ENCODE measurements at regions not wholly inside any gene's neighbourhood (a gene's known extent, or its start where the extent isn't known, plus 50 kb on each side); places are given as distances from the start of the nearest gene placed in this dataset.

- no peaks in the 10 kb centered on the region for H3K27me3 ChIP-seq (ENCODE audit: insufficient read depth, low read depth, severe bottlenecking)
- no peak for TF ChIP-seq CTCF (IDR thresholded peaks at IDR 0.05; ENCODE audit: low read depth, low read length)
- no peak overlapping the region for H3K27ac ChIP-seq
- no peaks in the 10 kb centered on the region for H3K36me3 ChIP-seq
- no peak overlapping the region for H3K4me3 ChIP-seq (ENCODE audit: low read depth, low read length)
- no peak for DNase-seq
- H3K9me3 ChIP-seq (ENCODE audit: severe bottlenecking): no peaks in the 10 kb centered on the region
These were observed 331.6 kb downstream of the PYDC2 start for GRCh38 chr3:191792580-191792979.

GRCh38 chr3:191795196-191795595 is 334.2 kb downstream of the PYDC2 start:
- Histone ChIP-seq H3K9me3 (ENCODE audit: severe bottlenecking) (no peaks in the 10 kb centered on the region), H3K27me3 (ENCODE audit: insufficient read depth, low read depth, severe bottlenecking) (no peaks in the 10 kb centered on the region), H3K4me3 (ENCODE audit: low read depth, low read length) (no peak overlapping the region), H3K27ac (no peak overlapping the region), H3K36me3 (no peaks in the 10 kb centered on the region)
- DNase-seq: no peak
- TF ChIP-seq CTCF (IDR thresholded peaks at IDR 0.05; ENCODE audit: low read depth, low read length): no peak

DNA sequence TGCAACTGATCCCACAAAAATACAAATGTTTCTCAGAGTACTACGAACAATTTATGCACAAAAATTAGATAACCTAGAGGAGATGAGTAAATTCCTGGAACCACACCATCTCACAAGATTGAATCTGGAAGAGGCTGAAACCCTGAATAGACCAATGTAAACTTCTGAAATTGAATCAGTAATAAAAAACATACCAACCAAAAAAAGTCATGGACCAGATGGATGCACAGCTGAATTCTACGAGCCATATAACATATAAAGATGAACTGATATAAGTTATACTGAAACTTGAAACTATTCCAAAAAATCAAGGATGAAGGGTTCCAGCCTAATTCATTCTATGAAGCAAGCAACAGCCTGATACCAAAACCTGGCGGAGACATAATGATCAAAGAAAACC is 336.3 kb downstream of the PYDC2 start:
- H3K36me3 ChIP-seq: no peaks in the 10 kb centered on the region
- no peak for TF ChIP-seq CTCF (IDR thresholded peaks at IDR 0.05; ENCODE audit: low read depth, low read length)
- H3K4me3 ChIP-seq (ENCODE audit: low read depth, low read length): no peak overlapping the region
- no peaks in the 10 kb centered on the region for H3K27me3 ChIP-seq (ENCODE audit: insufficient read depth, low read depth, severe bottlenecking)
- no peak for DNase-seq
- no peak overlapping the region for H3K27ac ChIP-seq
- no peaks in the 10 kb centered on the region for H3K9me3 ChIP-seq (ENCODE audit: severe bottlenecking)

- TF ChIP-seq CTCF (IDR thresholded peaks at IDR 0.05; ENCODE audit: low read depth, low read length): no peak
- no peaks in the 10 kb centered on the region for H3K36me3 ChIP-seq
- no peak overlapping the region for H3K27ac ChIP-seq
- H3K4me3 ChIP-seq (ENCODE audit: low read depth, low read length): no peak overlapping the region
- H3K27me3 ChIP-seq (ENCODE audit: insufficient read depth, low read depth, severe bottlenecking): no peaks in the 10 kb centered on the region
- no peak for DNase-seq
- no peaks in the 10 kb centered on the region for H3K9me3 ChIP-seq (ENCODE audit: severe bottlenecking)
These were observed 341.7 kb downstream of the PYDC2 start for GRCh38 chr3:191802671-191803070.

DNA sequence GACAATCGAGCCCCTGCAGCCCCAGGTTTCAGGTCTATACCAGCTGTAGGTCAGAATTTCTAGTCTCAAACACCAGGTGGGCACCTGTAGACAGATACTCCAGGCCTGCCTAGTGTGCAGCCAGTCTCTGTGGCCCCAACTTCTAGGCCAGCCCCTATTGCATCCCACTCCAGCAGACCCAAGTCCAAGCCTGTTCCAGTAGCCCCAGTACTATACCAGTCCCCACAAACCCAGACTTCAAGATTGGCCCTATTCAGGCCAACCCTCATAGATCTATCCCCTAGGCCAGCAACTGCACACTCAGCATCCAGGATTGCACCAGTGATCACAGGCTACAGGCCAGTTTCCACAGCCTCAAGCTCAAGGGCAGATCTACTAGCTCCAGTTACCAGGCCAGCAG is 344.0 kb downstream of the PYDC2 start:
- TF ChIP-seq CTCF (IDR thresholded peaks at IDR 0.05; ENCODE audit: low read depth, low read length): no peak
- no peak for DNase-seq
- Histone ChIP-seq H3K4me3 (ENCODE audit: low read depth, low read length) (no peak overlapping the region), H3K27me3 (ENCODE audit: insufficient read depth, low read depth, severe bottlenecking) (no peaks in the 10 kb centered on the region), H3K36me3 (no peaks in the 10 kb centered on the region), H3K9me3 (ENCODE audit: severe bottlenecking) (no peaks in the 10 kb centered on the region), H3K27ac (no peak overlapping the region)

- no peak for TF ChIP-seq CTCF (IDR thresholded peaks at IDR 0.05; ENCODE audit: low read depth, low read length)
- no peak overlapping the region for H3K27ac ChIP-seq
- H3K9me3 ChIP-seq (ENCODE audit: severe bottlenecking): no peaks in the 10 kb centered on the region
- no peak overlapping the region for H3K4me3 ChIP-seq (ENCODE audit: low read depth, low read length)
- no peak for DNase-seq
- H3K27me3 ChIP-seq (ENCODE audit: insufficient read depth, low read depth, severe bottlenecking): no peaks in the 10 kb centered on the region
- H3K36me3 ChIP-seq: no peaks in the 10 kb centered on the region
These were observed 347.1 kb downstream of the PYDC2 start for GRCh38 chr3:191808073-191808472.
